Stimulated activated CD4-positive, alpha-beta T cell treated with anti-CD3 and anti-CD28 coated beads, Interleukin-4, amount 100 ng/mL, for 48 hours (primary cell): ENCODE measurements at regions not wholly inside any gene's neighbourhood (a gene's known extent, or its start where the extent isn't known, plus 50 kb on each side); places are given as distances from the start of the nearest gene placed in this dataset.

ENCODE experiments used
- DNase-seq, 2 donors: peaks; one replicate each; pipeline ENCODE4 v3.0.0-alpha.2; 2020; ENCODE audit warnings: low read depth in 2 of 2

DNA sequence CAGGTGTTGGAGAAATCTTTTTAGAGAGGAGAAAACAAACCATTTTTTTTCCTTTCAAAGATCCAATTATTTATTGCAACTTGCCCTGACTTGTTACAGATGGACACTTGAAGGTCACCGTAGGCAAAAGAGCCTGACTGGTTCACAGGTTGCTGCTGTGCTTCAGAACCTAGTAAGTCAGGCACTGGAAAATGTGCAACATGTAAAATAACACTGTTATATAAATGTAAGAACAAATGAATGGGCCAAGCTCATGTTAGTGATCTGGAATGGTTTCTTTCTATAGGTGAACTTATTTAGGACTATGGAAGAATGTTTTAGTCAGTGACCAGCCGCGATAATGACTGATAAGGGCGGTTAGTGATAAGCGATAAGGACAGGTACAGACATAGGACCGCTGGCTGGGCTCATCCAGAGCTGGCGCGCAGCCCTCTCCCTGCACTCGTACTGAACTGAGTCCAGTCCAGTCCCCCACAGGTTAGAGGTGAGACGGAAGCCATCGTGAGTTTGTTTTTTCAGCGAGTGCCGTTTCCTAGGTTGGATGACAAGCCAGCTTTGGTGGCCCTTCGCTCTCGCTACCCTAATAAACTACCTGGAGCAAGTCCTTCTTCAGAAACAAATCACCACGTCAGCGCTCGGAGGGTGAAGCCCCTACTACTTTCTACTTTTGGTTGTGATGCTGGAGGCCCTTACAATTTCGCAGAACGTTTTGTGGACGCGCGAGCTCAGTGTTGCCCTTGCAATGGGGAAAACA is 94.4 kb upstream of the PRDM1 start:
- DNase-seq, result no peak

DNA sequence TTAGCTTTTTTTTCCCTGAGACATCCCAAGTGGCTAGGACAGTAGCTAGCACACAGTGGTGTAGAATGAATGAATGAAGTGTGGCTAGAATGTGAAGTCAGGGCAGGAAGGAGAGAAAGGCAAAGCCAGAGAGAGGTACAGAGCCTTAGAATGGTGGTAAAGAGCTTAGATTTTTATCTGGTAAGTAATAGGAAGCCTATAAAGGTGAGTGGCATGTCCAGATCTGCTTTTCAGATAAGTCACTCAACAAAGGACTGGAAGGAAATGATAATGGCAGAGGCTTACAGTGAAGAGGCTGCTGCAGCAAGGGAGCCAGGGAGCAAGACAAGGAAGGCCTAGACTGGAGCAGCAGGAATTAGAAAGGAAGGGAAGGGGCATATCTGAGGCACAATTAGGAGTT is 96.0 kb upstream of the PRDM1 start:
- DNase-seq, result no peak

- DNase-seq, result no peak
Observed at GRCh38 chr6:105988812-105989577, 97.1 kb upstream of the PRDM1 start.

GRCh38 chr6:105988321-105988720 is 97.8 kb upstream of the PRDM1 start:
- no peak for DNase-seq

DNA sequence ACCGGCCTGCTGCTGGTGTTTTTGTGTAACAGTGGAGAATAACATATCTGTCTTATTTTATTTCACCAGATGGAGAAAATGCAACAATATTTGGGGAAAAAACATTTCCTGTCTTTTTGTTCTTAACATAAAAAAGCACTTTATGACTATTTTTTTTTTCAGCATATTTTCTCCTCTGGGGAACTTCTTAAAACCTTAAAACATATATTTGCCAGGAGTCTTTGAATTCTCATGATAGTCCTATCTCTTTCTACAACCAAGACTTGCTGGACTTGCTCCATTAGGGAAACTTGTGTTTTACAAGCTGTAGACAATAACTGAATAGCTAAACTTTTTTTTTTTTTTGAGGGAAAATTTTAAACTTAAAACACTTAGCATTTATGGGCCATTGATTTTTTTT is 98.6 kb upstream of the PRDM1 start:
- no peak for DNase-seq

DNA sequence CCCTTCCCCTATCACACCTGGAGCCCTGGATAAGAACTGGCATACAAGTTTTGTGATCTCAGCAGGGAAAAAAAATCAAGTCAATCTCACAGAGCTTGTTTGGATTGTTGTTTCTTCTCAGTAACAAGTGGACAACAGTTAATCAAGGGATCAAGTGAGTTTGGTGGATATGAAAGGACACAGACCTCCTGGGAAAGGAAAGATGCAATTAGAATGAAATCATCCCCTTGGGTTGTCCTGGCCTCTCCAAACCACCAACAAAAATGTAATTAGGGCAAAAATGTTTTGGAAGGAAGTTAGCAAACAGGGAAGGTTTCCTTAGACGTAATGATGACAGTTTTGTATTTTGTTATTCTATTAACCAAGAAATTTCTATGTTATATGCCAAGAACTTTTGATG is 99.1 kb upstream of the PRDM1 start:
- no peak for DNase-seq

GRCh38 chr6:105985816-105986632 is 100.1 kb upstream of the PRDM1 start:
- DNase-seq, result no peak

DNA sequence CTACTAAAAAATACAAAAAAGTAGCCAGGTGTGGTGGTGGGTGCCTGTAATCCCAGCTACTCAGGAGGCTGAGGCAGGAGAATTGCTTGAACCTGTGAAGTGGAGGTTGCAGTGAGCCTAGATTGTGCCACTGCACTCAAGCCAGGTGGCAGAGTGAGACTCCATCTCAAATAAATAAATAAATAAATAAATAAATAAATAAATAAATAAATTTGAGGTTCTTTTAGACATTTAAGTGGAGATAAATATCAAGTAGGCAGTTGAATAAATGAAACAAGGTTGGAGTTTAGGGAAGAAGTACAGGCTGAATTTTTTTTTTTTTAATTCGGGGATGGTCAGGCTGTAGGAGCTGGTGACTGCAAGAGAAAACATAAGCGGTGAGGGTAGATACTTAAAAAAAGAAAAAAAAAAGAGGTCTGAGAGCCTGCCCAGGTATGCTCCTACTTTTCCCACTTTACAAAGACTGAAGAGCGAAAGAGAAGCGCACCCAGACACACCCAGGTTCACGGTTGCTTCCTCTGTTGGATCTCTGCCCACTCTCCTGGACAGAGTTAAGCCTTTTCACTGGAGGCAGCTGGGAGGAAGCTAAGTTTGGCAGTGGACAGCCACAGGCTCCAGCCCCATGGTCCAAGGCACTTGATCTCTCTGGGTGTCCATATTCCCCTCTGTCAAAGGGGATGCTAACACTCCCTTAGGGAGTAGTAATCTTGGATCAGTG is 100.9 kb upstream of the PRDM1 start:
- DNase-seq, result no peak

DNA sequence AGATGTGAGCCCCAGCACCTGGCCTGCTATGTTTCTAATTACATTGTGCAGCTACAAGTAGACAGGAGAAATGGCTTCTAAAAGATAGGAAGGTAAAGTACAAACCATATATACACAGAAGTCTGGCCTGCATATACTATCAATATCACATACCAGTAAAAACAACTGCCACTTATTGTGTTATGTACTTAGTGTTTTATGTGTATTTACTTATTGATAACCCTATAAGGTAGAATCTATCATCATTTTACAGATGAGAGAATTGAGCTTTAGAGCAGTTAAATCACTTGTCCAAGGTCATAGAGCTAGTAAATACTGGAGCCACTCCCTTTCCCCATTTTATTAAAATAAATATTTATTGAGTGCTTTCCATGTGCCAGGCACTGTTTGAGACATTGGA is 102.4 kb upstream of the PRDM1 start:
- no peak for DNase-seq

DNA sequence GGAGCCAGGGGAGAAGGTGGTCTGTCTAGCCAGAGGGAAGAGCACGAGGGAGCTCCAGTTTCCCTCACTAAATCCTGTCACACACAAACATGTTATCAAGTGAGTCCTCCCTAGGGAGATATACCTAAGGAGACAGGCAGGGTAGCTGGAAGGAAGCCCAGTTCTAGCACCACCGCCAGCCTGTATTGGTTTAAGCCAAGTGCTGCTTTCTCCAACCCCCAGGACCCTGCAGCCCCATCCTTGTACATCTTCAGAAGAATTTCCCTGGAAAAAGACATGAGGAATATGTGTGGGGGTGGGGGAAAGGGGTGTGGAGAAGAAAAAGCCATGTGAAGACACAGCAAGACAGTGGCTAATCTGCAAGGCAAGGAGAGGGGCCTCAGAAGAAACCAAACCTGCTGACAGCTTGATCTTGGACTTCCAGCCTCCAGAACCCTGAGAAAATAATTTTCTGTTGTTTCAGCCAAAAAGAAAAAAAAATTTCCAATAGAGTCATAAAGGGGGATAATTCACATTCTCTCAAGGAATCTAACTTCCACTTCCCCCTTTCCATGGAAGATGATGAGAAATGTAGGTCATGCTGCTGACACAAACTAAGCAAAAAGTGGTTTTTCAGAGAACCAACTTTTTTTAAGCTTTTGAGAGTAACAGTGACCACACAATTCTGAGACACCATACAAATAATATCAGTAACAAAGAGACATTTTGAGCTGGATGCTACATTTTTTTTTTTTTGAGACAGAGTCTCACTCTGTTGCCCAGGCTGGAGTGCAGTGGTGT is 103.2 kb upstream of the PRDM1 start:
- DNase-seq, result no peak

DNA sequence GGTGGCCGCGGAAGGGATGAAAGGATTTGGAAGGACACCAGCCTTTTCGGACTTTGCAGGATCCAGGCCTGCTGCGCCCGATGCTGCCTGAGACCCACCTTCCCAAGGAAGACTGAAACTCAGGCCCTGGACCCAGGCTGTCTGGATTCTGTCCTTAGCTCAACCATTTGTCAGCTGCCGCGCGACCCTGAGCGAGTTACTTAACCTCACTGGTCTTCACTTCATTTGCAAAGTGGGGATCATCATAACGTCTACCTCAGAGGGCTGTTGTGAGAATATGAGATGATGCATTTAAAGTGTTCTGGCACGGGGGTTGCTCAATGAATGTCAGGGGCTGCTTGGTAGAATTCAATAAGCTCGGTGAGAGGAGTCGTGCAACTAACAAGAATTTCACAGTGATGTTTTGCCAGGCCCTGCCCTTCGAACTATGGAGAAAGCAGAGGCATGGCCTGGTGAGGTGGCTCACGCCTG is 104.2 kb upstream of the PRDM1 start:
- no peak for DNase-seq

- DNase-seq, result peak in 1 of 2 donors; percentile 26
Observed at GRCh38 chr6:105981002-105981887, 104.9 kb upstream of the PRDM1 start.

GRCh38 chr6:105978974-105979373 is 107.2 kb upstream of the PRDM1 start:
- DNase-seq, result no peak

GRCh38 chr6:105977934-105978504 is 108.1 kb upstream of the PRDM1 start:
- DNase-seq, result no peak

DNA sequence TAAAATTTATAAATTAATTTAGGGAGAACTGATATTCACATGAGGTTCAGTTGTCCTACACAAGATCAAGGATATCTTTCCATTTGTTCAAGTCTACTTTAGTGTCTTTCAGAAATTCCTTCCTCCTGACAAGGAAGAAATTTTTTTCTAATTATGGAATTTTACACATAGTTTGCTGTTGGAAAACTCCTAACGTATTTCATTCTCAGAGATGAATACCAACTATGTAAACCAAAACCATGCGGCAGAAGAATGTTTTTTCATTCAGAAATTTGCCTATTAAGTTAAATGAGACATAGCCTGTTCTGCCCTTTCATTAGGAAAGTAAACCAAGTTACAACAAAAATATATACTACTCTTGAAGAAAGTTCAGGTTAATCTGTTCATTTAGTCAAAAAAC is 111.2 kb upstream of the PRDM1 start:
- DNase-seq, result no peak

GRCh38 chr6:105972440-105972839 is 113.7 kb upstream of the PRDM1 start:
- no peak for DNase-seq

DNA sequence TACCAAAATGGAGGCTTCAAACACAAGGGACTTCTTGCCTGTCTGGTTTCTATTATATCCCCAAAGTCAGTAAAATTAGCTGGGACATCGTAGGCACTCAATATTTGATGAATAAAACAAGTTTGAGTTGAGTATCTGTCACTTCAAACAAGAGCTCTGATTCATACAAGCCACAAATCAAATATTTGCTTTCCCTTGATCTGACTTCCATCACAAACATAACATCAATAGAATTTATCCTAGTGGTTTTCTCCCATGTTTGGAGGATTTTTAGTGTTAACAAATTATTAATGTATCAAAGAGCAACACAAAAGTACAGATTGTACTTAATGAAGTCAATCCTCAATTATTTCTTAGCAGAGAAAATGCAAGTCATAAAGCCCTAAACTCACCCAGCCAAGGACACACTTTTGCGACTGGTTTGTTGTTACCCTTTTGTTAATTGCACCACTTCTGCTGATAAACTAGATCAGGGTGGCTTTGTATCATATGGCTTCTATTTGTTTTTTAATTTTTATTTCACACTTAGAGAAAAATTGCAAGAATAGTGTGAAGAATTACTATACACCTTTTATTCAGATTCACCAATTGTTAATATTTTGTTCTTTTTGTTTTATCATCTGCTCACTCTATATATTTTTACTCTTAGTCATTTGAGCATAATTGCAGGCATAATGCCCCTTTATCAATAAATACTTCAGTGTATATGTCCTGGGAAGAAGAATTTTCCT is 117.4 kb upstream of the PRDM1 start:
- DNase-seq, result no peak

- no peak for DNase-seq
Observed at GRCh38 chr6:105967917-105968602, 118.1 kb upstream of the PRDM1 start.
